ENCODE measurements at regions not wholly inside any gene's neighbourhood (a gene's known extent, or its start where the extent isn't known, plus 50 kb on each side); places are given as distances from the start of the nearest gene placed in this dataset.

DNA sequence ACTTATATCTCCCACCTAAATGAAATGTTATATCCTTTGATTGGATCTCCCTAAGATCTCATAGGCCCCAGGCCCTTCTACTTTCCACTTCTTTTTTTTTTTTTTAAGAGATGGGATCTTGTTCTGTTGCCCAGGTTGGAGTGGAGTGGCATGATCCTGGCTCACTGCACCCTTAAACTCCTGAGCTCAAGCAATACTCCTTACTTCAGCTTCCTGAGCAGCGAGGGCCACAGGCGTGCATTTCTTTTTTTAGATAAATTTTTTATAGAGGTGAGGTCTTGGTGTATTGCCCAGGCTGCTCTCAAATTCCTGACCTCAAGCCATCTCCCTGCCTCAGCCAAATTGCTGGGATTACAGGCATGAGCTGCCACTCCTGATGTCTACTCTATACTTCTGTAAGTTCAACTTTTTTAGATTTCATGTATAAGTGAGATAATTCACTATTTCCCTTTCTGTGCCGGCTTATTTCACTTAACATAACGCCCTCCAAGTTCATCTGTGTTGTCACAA is 987.5 kb upstream of the NCAM2 start (continued):
- TF ChIP-seq ZFX (IDR thresholded peaks at IDR 0.05) = no peak
- TF ChIP-seq ELF1 (IDR thresholded peaks at IDR 0.05; ENCODE audit: borderline replicate concordance, low read depth) = no peak
- TF ChIP-seq, protein P1, sequence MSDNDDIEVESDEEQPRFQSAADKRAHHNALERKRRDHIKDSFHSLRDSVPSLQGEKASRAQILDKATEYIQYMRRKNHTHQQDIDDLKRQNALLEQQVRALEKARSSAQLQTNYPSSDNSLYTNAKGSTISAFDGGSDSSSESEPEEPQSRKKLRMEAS (IDR thresholded peaks at IDR 0.05) = no peak
- no peak for TF ChIP-seq POLR2A (IDR thresholded peaks at IDR 0.05; ENCODE audit: borderline replicate concordance, extremely low read depth, insufficient read depth, insufficient read length)
- TF ChIP-seq CBX3 (IDR thresholded peaks at IDR 0.05; ENCODE audit: low read depth) = no peak

DNA sequence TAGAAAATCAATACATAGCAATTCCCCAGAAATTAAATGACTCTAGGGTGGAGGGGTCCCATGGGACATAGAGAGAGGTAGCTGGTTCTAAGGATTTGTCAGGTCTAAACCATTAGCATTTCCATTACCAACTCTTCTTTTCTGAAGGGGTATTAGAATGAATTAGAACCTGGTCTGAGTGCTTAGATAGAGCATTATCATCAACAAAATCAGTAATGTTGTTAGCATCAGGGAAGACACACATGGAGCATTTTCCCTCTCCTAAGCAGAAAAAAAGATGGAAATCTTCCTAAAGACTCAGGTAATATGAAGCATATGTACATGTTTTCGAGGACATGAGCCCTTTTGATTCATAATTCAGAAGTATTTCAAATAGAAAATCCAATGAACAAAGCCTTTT is 984.4 kb upstream of the NCAM2 start:
- no peak overlapping the region for H2AFZ ChIP-seq (ENCODE audit: low read depth, low read length, poor library complexity, severe bottlenecking)
- intact Hi-C loops (cut with micrococcal nuclease) = no loop called here
- H3K9me2 ChIP-seq (ENCODE audit: insufficient read depth) = no peaks in the 10 kb centered on the region
- ChIA-PET POLR2A (no interaction called here), RAD21 (ENCODE audit: low non-redundant PET in 1 of 2, low total read pairs in 2 of 2, uncharacterized antibody in 2 of 2, unreplicated experiment in 2 of 2) (no interaction called here), CTCF (no interaction called here)
- BruUV-seq (replicated peaks) = no TSS peak
- H3K9me3 ChIP-seq (ENCODE audit: control insufficient read depth in 1 of 2, insufficient read depth in 1 of 2, low read depth in 1 of 2, low read length in 2 of 2) = peaks cover 17 to 33% of the 10 kb centered on the region in 2 experiments; a peak in 2 of 4 replicates
- H3K79me2 ChIP-seq (ENCODE audit: insufficient read depth, low read length) = no peaks in the 10 kb centered on the region
- H3K4me1 ChIP-seq (ENCODE audit: control insufficient read depth in 1 of 2, insufficient read depth in 2 of 2, low read length in 2 of 2) = no peaks in the 10 kb centered on the region
- H3K36me3 ChIP-seq (ENCODE audit: control insufficient read depth in 1 of 2, insufficient read depth in 2 of 2, low read length in 2 of 2) = no peaks in the 10 kb centered on the region
- no peak overlapping the region for H3K9ac ChIP-seq (ENCODE audit: low read length)
- no peak overlapping the region for H3K4me3 ChIP-seq (replicated peaks in 1 of 2; ENCODE audit: low read depth in 1 of 2, low read length in 2 of 2)
- H3K27ac ChIP-seq (ENCODE audit: low read depth, low read length) = no peak overlapping the region
- H3K27me3 ChIP-seq (ENCODE audit: insufficient read depth, low read length) = no peaks in the 10 kb centered on the region
- H3K4me2 ChIP-seq (ENCODE audit: low read length) = no peak overlapping the region
- DNase-seq (ENCODE audit: low read depth, low spot score) (no peak), ATAC-seq (no peak)
- H4K20me1 ChIP-seq (ENCODE audit: insufficient read depth) = no peaks in the 10 kb centered on the region
- TF ChIP-seq SP1 (IDR thresholded peaks at IDR 0.05; ENCODE audit: low read depth) (no peak), JUND (IDR thresholded peaks at IDR 0.05) (no peak), POLR2A (IDR thresholded peaks at IDR 0.05; ENCODE audit: borderline replicate concordance, extremely low read depth, insufficient read depth, insufficient read length) (no peak), EGR1 (IDR thresholded peaks at IDR 0.05; ENCODE audit: low read depth) (no peak), ELF1 (IDR thresholded peaks at IDR 0.05; ENCODE audit: borderline replicate concordance, low read depth) (no peak), FOSL1 (IDR thresholded peaks at IDR 0.05; ENCODE audit: low read depth) (no peak), SIN3A (IDR thresholded peaks at IDR 0.05; ENCODE audit: low read depth) (no peak), EZH2 (IDR thresholded peaks at IDR 0.05) (no peak), RAD21 (IDR thresholded peaks at IDR 0.05; ENCODE audit: low read depth) (no peak), CEBPB (IDR thresholded peaks at IDR 0.05; ENCODE audit: low read depth) (no peak), YY1 (IDR thresholded peaks at IDR 0.05; ENCODE audit: extremely low read depth, insufficient replicate concordance, low read depth, low read length) (no peak), CBX3 (IDR thresholded peaks at IDR 0.05; ENCODE audit: low read depth) (no peak)
- TF ChIP-seq, protein P2, sequence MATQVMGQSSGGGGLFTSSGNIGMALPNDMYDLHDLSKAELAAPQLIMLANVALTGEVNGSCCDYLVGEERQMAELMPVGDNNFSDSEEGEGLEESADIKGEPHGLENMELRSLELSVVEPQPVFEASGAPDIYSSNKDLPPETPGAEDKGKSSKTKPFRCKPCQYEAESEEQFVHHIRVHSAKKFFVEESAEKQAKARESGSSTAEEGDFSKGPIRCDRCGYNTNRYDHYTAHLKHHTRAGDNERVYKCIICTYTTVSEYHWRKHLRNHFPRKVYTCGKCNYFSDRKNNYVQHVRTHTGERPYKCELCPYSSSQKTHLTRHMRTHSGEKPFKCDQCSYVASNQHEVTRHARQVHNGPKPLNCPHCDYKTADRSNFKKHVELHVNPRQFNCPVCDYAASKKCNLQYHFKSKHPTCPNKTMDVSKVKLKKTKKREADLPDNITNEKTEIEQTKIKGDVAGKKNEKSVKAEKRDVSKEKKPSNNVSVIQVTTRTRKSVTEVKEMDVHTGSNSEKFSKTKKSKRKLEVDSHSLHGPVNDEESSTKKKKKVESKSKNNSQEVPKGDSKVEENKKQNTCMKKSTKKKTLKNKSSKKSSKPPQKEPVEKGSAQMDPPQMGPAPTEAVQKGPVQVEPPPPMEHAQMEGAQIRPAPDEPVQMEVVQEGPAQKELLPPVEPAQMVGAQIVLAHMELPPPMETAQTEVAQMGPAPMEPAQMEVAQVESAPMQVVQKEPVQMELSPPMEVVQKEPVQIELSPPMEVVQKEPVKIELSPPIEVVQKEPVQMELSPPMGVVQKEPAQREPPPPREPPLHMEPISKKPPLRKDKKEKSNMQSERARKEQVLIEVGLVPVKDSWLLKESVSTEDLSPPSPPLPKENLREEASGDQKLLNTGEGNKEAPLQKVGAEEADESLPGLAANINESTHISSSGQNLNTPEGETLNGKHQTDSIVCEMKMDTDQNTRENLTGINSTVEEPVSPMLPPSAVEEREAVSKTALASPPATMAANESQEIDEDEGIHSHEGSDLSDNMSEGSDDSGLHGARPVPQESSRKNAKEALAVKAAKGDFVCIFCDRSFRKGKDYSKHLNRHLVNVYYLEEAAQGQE (IDR thresholded peaks at IDR 0.05; ENCODE audit: low read depth) = no peak
- TF ChIP-seq, protein P3, sequence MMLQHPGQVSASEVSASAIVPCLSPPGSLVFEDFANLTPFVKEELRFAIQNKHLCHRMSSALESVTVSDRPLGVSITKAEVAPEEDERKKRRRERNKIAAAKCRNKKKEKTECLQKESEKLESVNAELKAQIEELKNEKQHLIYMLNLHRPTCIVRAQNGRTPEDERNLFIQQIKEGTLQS (IDR thresholded peaks at IDR 0.05) = no peak
- TF ChIP-seq, protein P4, sequence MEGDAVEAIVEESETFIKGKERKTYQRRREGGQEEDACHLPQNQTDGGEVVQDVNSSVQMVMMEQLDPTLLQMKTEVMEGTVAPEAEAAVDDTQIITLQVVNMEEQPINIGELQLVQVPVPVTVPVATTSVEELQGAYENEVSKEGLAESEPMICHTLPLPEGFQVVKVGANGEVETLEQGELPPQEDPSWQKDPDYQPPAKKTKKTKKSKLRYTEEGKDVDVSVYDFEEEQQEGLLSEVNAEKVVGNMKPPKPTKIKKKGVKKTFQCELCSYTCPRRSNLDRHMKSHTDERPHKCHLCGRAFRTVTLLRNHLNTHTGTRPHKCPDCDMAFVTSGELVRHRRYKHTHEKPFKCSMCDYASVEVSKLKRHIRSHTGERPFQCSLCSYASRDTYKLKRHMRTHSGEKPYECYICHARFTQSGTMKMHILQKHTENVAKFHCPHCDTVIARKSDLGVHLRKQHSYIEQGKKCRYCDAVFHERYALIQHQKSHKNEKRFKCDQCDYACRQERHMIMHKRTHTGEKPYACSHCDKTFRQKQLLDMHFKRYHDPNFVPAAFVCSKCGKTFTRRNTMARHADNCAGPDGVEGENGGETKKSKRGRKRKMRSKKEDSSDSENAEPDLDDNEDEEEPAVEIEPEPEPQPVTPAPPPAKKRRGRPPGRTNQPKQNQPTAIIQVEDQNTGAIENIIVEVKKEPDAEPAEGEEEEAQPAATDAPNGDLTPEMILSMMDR (IDR thresholded peaks at IDR 0.05 in 2 of 3, conservative IDR thresholded peaks at IDR 0.05 in 1 of 3; ENCODE audit: borderline replicate concordance in 1 of 3, insufficient read depth in 1 of 3, low read depth in 2 of 3, low read length in 2 of 3) = no peak
- TF ChIP-seq, protein P5, sequence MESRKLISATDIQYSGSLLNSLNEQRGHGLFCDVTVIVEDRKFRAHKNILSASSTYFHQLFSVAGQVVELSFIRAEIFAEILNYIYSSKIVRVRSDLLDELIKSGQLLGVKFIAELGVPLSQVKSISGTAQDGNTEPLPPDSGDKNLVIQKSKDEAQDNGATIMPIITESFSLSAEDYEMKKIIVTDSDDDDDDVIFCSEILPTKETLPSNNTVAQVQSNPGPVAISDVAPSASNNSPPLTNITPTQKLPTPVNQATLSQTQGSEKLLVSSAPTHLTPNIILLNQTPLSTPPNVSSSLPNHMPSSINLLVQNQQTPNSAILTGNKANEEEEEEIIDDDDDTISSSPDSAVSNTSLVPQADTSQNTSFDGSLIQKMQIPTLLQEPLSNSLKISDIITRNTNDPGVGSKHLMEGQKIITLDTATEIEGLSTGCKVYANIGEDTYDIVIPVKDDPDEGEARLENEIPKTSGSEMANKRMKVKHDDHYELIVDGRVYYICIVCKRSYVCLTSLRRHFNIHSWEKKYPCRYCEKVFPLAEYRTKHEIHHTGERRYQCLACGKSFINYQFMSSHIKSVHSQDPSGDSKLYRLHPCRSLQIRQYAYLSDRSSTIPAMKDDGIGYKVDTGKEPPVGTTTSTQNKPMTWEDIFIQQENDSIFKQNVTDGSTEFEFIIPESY (IDR thresholded peaks at IDR 0.05; ENCODE audit: extremely low read depth, insufficient replicate concordance, low read length) = no peak
- TF ChIP-seq, protein P1 (IDR thresholded peaks at IDR 0.05) = no peak

Measured in HCT116 (cell line).